Activated CD8-positive, alpha-beta T cell treated with anti-CD3 and anti-CD28 coated beads for 36 hours (primary cell): ENCODE measurements at regions not wholly inside any gene's neighbourhood (a gene's known extent, or its start where the extent isn't known, plus 50 kb on each side); places are given as distances from the start of the nearest gene placed in this dataset.

Experiments used
- ATAC-seq: fragments of 200-7000 bp; cut with Tn5 transposase; one replicate; pipeline ENCODE4 v1.10.0; 2021; ENCODE audit warnings: mild to moderate bottlenecking, moderate library complexity
- CTCF ChIA-PET: fragments of 350-600 bp; sonication (Branson Sonifier 250); formaldehyde crosslinking; loops from one replicate; lab custom pipeline; 2021; ENCODE audit warnings: antibody characterized with exemption; lab: Charles Lee
- POLR2A ChIA-PET: fragments of 350-600 bp; sonication (Branson Sonifier 250); formaldehyde crosslinking; loops from one replicate; lab custom pipeline; 2021; ENCODE audit warnings: antibody characterized with exemption; lab: Charles Lee
- DNase-seq: peaks from one replicate; pipeline ENCODE4 v3.0.0-alpha.2; 2020
- H3K27ac Mint-ChIP-seq: one replicate; pipeline ENCODE4 v1.8.0; 2021; ENCODE audit warnings: mild to moderate bottlenecking, mixed read lengths
- H3K27me3 Mint-ChIP-seq: one replicate; pipeline ENCODE4 v1.8.0; 2021; ENCODE audit warnings: mixed read lengths
- H3K36me3 Mint-ChIP-seq: one replicate; pipeline ENCODE4 v1.8.0; 2021; ENCODE audit warnings: low read depth, mixed read lengths
- H3K4me1 Mint-ChIP-seq: one replicate; pipeline ENCODE4 v1.8.0; 2021; ENCODE audit warnings: low read depth, mixed read lengths
- H3K4me3 Mint-ChIP-seq: one replicate; pipeline ENCODE4 v1.8.0; 2021; ENCODE audit warnings: mild to moderate bottlenecking, moderate library complexity, mixed read lengths
- H3K9me3 Mint-ChIP-seq: one replicate; pipeline ENCODE4 v1.8.0; 2021; ENCODE audit warnings: mixed read lengths
- intact Hi-C: fragments of 100-400 bp; cut with micrococcal nuclease; formaldehyde crosslinking; loops from one replicate; pipeline ENCODE4 v1.10.0; 2022
- TF ChIP-seq, protein P1 (sequence below): fragments of 200-600 bp; IDR thresholded peaks from one replicate; pipeline ENCODE4 v1.8.0; 2022; ENCODE audit warnings: antibody characterized with exemption, mild to moderate bottlenecking

- H3K36me3 Mint-ChIP-seq: no peaks in the 10 kb centered on the region
- H3K27ac Mint-ChIP-seq: no peak overlapping the region
- H3K4me3 Mint-ChIP-seq: no peak overlapping the region
- DNase-seq (no peak), ATAC-seq (no peak)
- H3K9me3 Mint-ChIP-seq: no peaks in the 10 kb centered on the region
- H3K4me1 Mint-ChIP-seq: no peaks in the 10 kb centered on the region
- no peaks in the 10 kb centered on the region for H3K27me3 Mint-ChIP-seq
- intact Hi-C loops: no loop called here
- TF ChIP-seq, protein P1, sequence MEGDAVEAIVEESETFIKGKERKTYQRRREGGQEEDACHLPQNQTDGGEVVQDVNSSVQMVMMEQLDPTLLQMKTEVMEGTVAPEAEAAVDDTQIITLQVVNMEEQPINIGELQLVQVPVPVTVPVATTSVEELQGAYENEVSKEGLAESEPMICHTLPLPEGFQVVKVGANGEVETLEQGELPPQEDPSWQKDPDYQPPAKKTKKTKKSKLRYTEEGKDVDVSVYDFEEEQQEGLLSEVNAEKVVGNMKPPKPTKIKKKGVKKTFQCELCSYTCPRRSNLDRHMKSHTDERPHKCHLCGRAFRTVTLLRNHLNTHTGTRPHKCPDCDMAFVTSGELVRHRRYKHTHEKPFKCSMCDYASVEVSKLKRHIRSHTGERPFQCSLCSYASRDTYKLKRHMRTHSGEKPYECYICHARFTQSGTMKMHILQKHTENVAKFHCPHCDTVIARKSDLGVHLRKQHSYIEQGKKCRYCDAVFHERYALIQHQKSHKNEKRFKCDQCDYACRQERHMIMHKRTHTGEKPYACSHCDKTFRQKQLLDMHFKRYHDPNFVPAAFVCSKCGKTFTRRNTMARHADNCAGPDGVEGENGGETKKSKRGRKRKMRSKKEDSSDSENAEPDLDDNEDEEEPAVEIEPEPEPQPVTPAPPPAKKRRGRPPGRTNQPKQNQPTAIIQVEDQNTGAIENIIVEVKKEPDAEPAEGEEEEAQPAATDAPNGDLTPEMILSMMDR: no peak
- POLR2A ChIA-PET: no interaction called here
- CTCF ChIA-PET: no interaction called here
Observed at GRCh38 chr3:104742044-104742443, 624.7 kb upstream of the ALCAM start.

DNA sequence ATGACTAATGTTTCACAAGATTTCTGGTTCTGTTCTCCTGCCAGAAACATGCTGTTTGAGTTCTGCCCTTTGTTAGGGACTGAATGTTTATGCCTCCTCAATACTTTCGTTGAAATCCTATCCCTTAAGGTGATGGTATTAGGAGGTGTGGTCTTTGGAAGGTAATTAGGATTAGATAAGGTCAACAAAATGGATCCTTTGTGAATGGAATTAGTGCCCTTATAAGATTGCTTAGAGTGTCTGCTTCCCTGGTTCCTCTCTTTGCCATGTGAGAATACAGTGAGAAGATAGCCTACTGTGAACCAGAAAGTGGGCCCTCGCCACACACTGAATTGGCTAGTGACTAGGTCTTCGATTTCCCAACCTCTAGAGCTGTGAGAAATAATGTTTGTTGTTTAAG is 621.4 kb upstream of the ALCAM start:
- no peak overlapping the region for H3K4me3 Mint-ChIP-seq
- CTCF ChIA-PET: no interaction called here
- no peak for ATAC-seq
- no peak overlapping the region for H3K27ac Mint-ChIP-seq
- H3K36me3 Mint-ChIP-seq: no peaks in the 10 kb centered on the region
- no peaks in the 10 kb centered on the region for H3K4me1 Mint-ChIP-seq
- no peak for DNase-seq
- no peaks in the 10 kb centered on the region for H3K27me3 Mint-ChIP-seq
- intact Hi-C loops: no loop called here
- POLR2A ChIA-PET: no interaction called here
- TF ChIP-seq, protein P1: no peak
- no peaks in the 10 kb centered on the region for H3K9me3 Mint-ChIP-seq

- no peak for DNase-seq
Observed at GRCh38 chr3:104746056-104746455, 620.7 kb upstream of the ALCAM start.

DNA sequence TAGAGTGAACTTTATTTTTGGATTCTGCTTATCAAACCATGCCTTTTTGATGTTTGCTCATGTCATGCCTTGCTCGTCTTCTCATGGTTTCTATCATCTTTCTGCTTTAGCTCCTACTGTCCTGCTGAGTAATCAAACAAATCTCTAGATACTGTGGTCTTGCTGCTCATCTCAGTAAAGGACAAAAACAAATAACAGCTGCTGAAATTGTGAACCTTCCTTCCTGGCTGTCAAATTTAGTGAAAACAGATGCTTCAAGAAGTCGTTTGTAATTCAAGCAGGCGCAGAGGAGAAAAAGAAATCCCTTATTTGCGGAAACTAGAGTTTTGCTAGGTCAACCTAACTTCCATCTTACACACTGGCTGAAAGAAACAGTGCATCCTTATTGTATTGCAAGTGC is 616.1 kb upstream of the ALCAM start:
- ChIA-PET POLR2A (no interaction called here), CTCF (no interaction called here)
- ATAC-seq (no peak), DNase-seq (no peak)
- Mint-ChIP-seq H3K36me3 (no peaks in the 10 kb centered on the region), H3K27me3 (no peaks in the 10 kb centered on the region), H3K9me3 (no peaks in the 10 kb centered on the region), H3K4me3 (no peak overlapping the region), H3K4me1 (no peaks in the 10 kb centered on the region), H3K27ac (no peak overlapping the region)
- TF ChIP-seq, protein P1: no peak
- intact Hi-C loops: no loop called here

More at GRCh38 chr3:104746056-104746455, 620.7 kb upstream of the ALCAM start:
- no peaks in the 10 kb centered on the region for H3K27me3 Mint-ChIP-seq
- H3K36me3 Mint-ChIP-seq: no peaks in the 10 kb centered on the region
- no peaks in the 10 kb centered on the region for H3K9me3 Mint-ChIP-seq
- H3K4me3 Mint-ChIP-seq: no peak overlapping the region
- TF ChIP-seq, protein P1: no peak
- intact Hi-C loops: no loop called here
- ATAC-seq: no peak
- H3K4me1 Mint-ChIP-seq: no peaks in the 10 kb centered on the region
- CTCF ChIA-PET: no interaction called here
- POLR2A ChIA-PET: no interaction called here
- H3K27ac Mint-ChIP-seq: no peak overlapping the region

DNA sequence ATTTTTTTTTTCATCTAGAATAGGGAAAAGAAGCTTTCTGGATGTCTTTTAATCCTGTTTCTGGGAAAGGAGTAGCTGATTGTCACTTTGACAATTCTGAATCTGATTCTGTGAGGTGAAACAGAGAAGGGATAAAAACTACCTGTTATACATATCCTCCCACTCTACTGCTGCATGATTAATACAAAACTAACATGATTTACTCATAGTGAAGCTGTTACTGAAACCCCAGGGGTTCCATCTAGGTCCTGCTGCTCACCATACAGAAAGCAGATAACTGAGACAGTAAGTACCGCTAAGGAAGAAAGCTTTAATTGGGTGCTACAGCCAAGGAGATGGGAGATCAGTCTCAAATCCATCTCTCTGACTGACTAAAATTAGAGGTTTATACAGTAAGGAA is 610.9 kb upstream of the ALCAM start:
- POLR2A ChIA-PET: no interaction called here
- CTCF ChIA-PET: no interaction called here
- DNase-seq (no peak), ATAC-seq (no peak)
- Mint-ChIP-seq H3K9me3 (peaks cover 3% of the 10 kb centered on the region), H3K4me3 (no peak overlapping the region), H3K27me3 (peaks cover 3% of the 10 kb centered on the region), H3K36me3 (no peaks in the 10 kb centered on the region), H3K4me1 (no peaks in the 10 kb centered on the region), H3K27ac (no peak overlapping the region)
- intact Hi-C loops: no loop called here
- TF ChIP-seq, protein P1: no peak
